NCI-H146 (cell line): ENCODE measurements at regions not wholly inside any gene's neighbourhood (a gene's known extent, or its start where the extent isn't known, plus 50 kb on each side); places are given as distances from the start of the nearest gene placed in this dataset.
"Not testable (repeated sequence)": the region's sequence is repeated elsewhere in the genome, so short reads cannot be mapped to it uniquely, and the experiment has no call there.

Experiments used
- DNase-seq: peaks from one replicate; lab custom pipeline; 2025; lab: John Stamatoyannopoulos, UW

DNA sequence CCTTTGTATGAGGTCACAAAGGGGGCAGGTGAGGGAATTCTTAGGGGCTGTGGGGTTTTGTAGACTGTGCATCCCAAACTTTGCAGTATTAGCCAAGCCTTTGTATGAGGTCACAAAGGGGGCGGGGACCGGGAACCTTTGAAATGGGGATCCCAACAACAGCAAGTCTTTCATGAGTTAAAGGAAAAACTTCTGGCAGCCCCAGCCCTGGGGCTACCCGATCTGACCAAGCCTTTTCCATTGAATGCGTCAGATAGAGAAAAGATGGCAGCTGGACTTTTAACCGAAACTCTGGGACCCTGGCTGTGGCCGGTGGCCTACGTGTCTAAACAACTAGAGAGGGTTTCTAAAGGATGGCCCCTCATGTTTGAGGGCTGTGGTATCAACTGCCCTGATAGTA lies 79.0 kb upstream of the RUBCNL start:
- DNase-seq, result not testable (repeated sequence)

DNA sequence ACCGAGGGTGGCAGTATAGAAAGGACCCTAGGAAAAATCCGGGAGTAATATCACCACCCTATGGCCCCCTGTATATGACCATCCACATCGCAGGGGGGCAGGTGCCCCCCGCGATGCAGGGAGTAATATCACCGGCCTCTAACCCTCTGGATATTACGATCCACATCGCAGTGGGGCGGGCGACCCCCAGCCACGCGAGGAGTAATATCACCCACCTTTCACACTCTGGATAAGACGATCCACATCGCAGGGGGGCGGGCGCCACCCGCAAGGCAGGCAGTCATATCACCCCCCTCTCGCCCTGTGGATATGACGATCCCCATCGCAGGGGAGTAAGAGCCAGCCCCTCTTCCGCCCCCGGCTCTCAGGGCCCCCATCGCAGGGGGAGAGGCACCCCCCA lies 76.7 kb upstream of the RUBCNL start:
- DNase-seq, result no peak

DNA sequence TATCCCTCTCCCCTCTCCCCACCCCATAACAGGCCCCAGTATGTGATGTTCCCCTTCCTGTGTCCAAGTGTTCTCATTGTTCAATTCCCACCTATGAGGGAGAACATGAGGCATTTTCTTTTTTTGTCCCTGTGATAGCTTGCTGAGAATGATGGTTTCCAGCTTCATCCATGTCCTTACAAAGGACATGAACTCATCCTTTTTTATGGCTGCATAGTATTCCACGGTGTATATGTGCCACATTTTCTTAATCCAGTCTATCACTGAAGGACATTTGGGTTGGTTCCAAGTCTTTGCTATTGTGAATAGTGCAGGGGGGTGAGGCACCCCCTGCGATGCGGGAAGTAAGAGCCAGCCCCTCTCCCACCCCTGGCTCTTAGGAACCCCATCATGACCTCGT lies 73.2 kb upstream of the RUBCNL start:
- DNase-seq, result not testable (repeated sequence)

GRCh38 chr13:46457255-46457654 lies 70.2 kb upstream of the RUBCNL start:
- not testable (repeated sequence) for DNase-seq

DNA sequence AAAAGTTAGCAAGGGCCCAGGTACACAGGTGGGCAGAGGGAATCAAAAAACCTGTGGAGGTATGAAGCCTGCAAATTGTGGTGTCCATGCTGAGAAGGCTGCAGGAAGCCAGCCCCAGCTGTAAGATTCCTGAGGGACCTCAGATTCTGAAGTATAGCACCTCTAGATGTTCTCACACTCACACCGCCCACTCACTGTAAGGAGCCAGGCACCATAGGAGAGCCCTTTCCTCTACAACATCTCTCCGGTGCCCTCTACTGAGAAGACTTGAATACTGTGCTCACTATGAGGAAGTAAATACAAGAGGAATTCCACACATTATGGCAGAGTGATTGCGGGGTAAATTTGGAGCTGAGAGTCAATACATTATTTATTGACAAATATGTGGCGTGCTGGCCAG lies 68.9 kb upstream of the RUBCNL start:
- not testable (repeated sequence) for DNase-seq

GRCh38 chr13:46451145-46451544 lies 64.1 kb upstream of the RUBCNL start:
- DNase-seq, result not testable (repeated sequence)

- not testable (repeated sequence) for DNase-seq
These were observed 62.9 kb upstream of the RUBCNL start for GRCh38 chr13:46449949-46450348.

- DNase-seq, result not testable (repeated sequence)
These were observed 61.1 kb upstream of the RUBCNL start for GRCh38 chr13:46448148-46448547.

GRCh38 chr13:46437808-46438404 lies 50.9 kb upstream of the RUBCNL start:
- DNase-seq, result not testable (repeated sequence)
